NCI-H1092 (cell line): ENCODE measurements at regions not wholly inside any gene's neighbourhood (a gene's known extent, or its start where the extent isn't known, plus 50 kb on each side); places are given as distances from the start of the nearest gene placed in this dataset.

Experiments used
- DNase-seq: peaks from one replicate; lab custom pipeline; 2025; lab: John Stamatoyannopoulos, UW

DNA sequence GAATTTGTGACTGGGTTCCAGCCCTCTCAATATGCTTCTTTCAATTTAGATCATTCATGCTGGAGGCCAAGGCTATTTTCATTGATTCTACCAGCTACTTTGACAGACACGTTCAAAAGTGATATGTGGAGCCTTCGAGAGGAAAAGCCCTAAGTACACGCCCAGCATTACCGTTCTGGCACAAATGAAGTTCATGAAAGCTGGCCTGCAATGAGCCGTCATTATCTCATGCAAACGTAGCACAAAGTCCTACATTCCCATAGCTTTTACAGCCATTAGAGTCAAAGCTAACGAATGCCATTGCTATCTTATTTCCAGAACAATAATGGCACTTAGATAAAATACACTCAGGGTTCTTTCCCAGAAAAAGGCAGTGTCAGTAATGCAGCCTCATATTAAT, 1237.6 kb downstream of the EFNB2 start:
- no peak for DNase-seq

DNA sequence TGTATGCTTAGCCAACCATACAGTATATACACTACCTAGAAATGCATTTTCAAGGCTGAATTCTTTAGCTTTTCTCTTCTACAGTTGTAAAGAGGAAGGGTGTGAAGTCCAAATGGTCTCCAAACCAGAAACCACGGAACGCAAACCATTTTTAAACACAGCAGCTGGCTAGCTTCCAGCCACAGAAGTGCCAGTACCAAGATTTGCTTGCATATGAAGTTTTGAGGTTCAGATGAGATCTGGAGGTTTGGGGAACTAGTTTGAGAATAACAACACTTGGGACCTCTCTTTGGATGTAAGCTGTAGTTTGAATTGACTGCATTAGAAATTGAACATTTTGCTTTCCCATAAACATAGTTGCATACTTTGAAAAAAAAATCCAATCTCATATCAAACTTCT, 1243.5 kb downstream of the EFNB2 start:
- no peak for DNase-seq

DNA sequence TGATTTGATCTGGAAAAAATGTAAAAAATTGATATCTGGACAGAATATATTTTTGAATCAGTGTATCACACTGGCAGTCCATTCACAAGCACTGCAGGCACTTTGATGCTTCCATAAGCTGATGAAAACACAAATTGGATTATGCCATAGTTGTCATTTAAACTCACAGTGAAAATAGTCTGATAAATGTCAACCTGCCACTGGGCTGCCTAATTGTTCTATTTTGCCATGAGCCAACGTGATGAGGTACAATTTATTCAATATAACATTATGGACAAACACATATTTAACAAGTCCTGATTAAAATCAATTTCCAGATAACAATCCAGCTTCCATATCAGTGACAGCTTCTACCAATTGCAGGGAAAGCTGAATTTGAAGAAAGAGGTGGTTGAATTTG, 1244.9 kb downstream of the EFNB2 start:
- no peak for DNase-seq

DNA sequence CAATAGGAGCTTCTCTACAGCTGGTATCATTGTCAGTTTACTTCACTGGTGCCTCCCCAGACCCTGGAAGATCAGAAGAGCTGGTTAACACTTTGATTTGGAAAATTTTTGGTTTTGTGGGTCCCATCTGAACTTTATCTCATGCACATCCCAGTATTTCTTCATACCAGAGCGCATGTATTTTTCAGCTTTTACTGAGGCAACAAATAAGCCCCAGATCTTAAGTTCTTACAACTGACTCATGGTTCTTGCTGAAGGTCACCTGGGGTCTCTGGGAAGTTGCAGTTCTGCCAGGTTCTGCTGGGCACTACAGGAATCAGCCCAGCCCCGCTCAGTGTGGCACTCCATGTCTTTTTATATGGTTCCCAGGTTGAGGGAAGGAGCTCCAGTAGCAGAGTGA, 1249.9 kb downstream of the EFNB2 start:
- DNase-seq: no peak

DNA sequence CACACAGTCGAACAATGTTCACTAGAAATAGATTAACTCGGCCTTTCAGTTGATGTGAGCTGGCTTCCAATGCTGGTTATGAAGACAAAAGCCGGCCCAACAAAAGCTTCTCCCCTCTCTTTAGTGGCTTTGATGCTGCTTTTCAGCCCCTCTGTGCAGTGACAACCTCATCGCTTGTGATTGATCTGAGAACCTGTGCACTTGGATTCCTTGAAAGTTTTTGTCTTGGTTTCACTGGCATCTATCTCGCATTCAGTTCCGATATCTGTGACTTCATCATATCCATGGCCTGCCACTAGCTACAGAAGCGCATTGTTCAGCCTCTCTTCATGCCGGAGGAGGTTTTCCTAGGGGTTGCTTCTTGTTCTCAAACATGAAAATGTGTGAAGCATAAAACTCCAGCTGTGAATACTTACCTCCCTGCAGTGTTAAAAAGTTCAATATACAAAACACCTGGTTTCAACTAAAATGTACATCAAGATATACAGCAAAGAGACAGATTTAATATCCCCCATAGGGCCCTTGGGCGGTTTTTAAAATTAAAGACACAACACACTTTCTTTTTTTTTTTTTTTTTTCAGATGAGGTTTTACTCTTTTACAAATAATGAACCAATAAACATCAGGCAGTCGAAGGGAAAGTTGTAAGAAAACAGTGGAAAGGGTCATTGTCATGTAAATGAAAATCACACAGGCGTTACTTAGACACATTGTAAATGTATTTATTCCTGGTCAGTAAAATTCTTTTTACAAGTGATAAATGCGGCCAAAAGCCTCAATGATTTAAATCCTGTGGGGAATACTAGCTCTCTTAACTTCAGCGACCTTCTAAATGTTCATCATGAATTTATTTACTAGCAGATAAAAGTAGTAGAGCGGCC, 1252.8 kb downstream of the EFNB2 start:
- DNase-seq: no peak

DNA sequence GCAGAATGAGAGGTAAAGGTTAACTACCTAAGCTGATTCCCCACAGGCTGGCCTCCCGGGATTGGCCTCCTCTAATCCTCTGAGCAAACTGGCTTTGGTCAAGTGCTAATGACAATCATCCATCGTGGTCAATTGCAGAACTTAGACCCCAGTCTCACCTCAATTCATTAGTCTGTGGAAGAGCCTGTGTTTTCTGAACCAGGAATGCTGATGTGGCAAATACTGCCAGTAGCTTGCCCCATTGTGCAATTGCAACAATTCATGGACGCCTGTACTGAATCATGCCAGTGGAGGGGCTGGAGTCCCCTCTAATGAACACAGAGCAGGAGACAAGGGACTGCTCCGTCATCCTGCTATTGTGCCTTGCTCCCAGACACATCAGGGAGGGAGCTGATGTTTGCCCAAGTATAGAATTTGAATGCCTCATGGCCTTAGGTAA, 1256.5 kb downstream of the EFNB2 start:
- no peak for DNase-seq

DNA sequence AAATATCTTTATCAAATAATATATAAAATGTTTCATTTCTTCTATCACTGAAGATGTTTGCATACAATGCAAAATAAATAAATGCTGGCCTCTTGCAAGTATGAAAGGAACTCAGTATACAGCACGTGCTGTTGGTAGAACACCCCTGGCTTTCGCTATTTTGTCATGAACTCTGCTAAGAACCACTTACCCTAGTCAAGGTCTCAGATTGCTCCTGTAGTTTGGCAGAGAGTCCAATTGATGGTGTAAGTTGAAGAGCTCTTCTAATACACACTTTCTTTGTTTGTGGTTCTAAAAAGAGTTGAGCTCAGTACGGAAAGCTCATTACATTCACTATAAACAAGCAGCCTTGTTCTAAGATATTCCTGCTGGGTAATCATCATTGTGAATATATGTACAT, 1258.9 kb downstream of the EFNB2 start:
- no peak for DNase-seq

DNA sequence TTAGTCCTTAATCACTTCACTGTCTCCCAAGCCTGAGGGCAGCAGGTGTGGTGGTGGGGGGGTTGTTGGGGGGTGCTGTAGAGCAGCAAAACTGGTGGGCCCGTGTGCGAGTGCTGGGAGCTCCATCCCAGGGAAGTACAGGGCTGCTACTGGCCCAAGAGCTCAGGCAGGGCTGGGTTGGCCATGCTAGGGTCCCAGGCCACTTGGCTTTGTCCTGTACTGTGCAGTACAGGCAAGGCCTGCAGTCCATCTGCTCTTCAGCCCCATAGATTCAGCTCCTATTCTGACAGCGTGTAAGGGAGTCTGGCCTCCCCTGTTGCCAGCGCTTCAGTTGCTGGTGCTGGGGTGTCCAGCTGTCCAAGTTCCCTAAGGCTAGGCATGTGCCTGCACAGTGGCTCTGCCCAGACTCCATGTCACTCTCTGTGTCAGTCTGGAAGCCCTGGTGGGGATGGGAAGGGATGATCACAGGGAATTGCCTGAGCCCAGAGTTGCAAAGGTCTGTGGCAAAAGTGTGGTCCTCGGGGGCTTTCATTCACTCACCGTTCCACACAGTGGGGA, 1261.7 kb downstream of the EFNB2 start:
- no peak for DNase-seq

DNA sequence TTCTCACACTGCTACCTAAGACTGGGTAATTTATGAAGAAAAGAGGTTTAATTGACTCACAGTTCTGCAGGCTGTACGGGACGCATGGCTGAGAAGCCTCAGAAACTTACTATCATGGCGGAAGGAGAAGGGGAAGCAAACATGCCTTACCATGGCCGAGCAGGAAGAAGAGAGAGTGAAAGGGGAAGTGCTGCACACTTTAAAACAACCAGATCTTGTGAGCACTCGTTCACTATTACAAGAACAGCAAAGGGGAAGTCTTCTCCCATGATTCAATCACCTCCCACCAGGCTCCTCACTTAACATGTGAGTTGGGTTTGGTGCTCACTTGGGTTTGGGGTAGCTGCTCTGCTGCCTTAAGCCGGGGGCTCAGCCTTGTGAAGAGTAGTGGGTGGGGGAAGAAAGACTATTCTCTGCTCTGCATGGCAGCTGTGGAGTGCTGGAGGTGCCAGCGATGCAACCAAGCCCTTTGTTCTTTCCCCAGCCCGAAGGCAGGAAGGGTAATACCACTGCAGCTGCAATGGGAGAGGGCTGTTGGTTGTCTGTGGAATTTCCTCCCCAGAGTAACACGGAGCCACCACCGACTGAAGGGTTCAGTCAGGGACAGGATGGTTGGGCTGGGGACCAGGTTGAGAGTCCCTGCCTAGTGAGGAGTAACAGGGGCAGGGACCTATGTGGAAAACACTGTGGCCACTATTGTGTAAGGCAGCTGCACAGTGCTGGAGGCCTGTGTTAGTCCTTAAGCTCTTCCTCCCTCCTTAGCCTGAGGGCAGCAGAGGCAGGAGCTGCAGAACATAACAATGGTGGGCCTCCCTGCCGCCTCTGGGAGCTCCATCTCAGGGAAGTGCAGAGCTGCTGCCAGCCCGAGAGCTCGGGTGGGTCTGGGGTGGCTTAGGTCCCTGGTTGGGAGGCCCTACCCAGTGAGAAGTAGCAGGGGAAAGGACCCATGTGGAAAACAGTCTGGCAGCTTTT, 1262.5 kb downstream of the EFNB2 start:
- no peak for DNase-seq

DNA sequence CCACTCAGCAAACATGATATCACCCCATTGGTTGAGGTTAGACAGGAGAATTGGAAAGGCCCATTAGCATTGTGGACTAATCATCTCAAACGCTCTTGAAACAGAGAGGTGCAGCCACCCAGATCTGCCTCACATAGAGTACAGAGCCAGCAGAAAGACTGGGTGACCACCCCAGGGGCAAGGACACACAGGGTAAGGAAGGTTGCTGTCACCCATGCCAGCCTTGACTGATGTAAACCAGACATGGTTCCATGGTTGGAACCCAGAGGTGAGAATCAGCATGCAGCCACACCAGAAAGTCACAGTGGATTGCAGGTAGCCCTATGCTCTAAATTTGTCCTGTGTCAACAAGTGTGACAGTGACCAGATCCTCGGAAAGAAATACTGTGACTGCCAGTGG, 1268.8 kb downstream of the EFNB2 start:
- DNase-seq: no peak

DNA sequence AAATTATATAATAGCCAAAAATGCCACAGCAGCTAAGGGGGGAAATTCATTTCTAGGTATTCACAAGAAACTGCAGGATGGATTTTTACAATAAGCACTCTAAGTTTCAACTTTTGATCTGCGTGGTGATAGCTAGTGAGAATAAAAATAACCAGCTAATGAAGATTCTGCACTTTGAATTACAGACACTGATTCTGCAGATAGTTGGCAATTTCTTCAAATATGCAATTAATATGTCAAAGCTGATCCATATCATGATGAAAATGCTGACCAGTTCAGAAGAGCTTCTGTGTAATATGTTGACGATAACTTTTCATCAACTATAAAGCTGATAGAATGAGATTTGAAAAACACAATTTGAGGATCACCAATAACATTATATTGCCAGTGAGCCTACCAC, 1272.9 kb downstream of the EFNB2 start:
- no peak for DNase-seq

DNA sequence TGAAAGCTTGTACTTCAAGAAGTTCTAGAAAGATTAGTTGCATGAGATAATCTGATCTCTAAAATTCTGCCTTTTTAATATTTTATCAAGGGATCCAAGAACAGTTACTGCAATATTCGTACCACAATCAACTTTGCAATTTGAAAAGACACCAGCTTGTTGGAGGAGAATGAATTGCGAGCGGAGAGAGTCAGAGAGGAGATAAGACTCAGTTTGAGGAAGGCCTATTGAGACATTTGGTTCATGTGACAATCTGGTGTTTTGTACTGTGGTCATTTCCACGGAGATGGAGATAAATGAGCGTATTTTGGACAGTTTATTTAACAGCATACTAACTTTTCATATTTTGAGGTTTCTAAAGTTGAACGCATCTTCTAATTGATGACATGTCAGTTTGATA, 1276.0 kb downstream of the EFNB2 start:
- no peak for DNase-seq

DNA sequence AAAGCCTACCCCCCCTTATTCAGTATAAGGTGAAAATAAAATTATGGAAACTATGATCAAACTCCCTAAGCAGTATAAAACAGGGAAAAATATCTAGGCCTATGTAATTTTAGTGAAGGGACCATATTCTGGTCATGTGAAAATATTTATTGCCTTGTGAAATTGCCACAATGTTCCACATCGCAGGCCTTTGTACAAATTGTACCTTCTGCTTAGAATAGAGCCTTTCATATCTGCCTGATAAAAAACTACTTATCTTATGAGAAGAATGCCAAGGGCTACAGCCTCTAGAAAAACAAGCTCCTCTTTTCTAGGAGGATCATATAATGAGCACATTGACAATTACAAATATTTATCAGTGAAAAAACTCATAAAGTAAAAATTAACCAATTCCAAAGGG, 1280.0 kb downstream of the EFNB2 start:
- no peak for DNase-seq

DNA sequence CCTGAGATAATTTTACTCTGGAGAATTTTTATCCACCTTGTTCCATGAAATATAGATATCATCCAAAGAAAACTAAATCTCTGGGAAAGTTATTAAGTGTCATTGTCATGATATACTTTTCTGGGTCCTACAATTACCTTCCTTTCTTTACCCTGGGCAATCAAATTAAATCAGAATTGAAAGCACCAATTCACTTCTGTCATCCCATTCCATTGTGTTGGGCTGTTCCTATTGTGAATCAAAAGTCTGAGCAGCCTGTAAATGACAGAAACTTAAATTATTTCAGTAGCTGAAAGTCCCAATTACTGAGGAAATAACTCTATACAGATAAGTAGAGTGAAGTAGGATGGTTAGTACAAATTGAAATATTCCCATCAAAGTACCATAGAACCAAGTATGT, 1284.2 kb downstream of the EFNB2 start:
- DNase-seq: no peak

DNA sequence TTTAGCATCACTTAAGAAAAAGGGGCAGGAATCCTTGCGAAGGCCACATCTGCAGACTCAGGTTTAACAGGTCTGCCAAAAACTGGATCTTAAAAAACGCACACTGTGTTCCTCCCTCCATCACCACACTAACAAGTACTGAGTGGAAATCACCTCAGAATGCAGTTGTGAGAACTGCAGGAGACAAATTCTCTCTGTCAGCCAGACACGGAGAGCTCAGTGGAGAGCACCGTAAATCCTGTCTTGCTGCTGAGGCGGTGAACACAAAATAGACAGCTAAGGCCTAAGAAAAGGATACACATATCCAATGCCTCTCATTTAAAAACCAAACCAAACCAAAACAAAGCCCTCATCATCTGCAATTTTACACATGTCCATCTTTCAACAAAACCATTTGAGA, 1287.6 kb downstream of the EFNB2 start:
- DNase-seq: no peak

DNA sequence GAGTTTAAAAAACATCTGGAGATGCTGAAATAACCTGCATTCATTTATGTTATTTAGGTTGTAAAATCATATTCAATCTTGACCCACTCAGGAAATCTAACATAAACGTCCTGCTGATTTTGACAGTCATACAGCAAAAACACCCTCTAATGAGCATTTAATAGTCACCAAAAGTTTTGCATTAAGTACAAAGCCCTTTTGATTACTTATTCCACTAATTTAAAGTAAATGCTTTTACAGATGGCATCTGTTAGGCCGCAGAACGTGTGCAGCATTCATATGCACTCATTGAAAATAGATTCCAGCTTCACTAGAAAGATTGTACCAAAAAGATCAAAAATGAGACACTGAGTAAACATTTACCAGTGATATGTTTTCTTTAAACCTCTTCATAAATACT, 1295.1 kb downstream of the EFNB2 start:
- DNase-seq: no peak

DNA sequence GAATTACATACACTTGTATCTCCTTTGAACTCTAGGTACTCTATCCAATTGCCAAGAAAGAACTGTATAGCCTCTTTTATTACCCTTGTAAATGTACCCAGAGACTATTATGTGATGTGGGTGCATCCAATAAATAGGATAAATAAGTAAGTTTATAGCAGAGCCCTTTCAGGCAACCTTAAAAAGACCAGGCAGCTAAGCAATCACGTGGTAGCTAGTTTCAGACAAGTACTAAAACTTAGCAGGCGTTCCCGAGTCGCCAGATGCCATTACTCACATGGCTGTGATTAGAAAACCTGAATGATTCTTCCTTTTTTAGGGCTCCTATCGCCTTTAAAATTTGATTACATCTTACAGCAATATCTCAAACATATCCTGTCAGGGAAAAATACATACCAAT, 1303.0 kb downstream of the EFNB2 start:
- no peak for DNase-seq

DNA sequence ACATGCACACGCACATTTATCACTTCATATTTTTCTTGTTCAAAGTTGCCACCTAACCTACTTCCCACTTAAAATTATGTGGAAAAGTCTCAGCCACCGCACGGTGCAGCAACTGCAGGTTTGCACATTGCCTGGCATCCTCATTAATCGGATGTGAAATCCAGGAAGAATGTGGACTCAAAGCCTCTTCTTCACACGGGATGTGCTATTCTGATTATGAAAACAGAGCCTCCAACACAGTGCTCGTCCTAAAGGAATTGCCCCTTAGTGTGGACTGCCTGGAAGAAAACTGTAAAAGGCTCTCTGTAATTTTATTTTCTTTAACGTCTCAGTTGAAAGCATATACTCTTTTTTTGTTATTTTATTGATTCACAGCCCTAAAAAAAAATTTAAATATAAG, 1303.5 kb downstream of the EFNB2 start:
- DNase-seq: no peak

DNA sequence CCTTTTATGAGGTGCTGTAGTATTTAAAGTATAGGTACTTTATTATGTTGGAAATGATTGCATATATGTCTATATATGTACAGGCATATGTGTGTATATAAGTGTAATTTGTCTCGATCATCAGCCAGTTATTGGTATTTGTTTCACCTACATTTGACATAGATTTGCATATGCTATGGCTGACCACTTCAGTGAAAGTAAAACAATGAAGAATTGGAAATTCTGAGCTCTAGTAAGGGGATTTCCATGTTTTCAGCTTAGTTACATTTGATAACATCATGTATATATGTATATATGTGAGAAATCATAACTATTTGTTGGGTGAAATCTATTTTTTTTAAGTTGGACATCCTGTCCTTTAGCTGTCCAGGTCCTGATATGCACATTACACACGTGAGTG, 1303.9 kb downstream of the EFNB2 start:
- DNase-seq: no peak

DNA sequence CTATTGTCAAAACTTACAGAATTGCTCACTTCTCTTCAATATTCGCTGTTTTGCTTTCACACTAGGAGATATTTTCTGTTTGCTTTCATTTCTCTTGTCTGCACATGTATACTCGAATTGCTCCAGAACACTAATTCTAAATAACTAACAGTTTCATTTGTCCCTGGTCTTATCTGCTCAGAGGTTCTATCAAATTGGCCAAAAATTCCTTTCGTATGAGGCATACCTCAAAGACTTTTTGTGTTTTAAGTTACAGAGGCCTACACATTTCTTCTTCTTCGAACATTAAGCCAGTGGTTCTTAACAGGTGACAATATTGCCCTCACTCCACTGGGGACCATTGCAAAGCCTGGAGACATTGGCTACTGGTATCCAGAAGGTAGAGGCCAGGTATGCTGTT, 1314.6 kb downstream of the EFNB2 start:
- no peak for DNase-seq

DNA sequence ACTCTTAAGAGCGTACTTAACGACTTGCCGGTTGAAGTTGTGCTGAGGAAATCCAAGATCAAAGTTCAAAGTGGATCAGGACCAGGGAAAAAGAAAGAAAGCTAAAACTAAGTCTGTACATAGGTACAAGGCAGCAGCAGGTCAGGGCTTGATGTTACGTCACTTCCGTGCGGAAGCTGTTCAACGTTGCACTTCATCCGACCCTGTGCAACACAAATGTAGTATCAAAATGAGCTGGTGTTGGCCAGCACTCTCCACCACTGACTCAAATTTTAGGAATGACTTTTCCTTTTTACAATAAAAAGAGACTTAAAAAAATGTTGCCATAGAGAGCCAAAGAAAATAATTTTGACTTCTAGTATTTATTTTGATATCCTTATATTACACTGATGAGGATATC, 1315.4 kb downstream of the EFNB2 start:
- DNase-seq: no peak

DNA sequence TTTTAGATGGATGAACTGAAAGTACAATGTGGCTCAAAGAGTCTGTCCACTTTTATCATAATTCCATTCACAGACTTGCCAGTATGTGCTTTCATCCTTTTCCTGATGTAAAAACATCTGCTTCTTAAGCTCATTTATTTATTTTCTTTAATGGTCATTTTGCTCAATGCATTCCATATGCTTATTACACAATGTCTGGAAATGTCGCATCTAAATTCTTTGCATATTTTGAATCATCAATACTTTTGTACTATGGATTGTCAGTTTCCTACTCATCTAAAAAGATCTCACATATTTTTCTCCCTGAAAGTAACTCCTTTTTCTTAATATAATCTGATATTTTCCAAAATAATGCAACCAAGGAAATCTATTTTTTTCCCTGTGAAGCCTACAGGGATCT, 1315.8 kb downstream of the EFNB2 start:
- DNase-seq: no peak

DNA sequence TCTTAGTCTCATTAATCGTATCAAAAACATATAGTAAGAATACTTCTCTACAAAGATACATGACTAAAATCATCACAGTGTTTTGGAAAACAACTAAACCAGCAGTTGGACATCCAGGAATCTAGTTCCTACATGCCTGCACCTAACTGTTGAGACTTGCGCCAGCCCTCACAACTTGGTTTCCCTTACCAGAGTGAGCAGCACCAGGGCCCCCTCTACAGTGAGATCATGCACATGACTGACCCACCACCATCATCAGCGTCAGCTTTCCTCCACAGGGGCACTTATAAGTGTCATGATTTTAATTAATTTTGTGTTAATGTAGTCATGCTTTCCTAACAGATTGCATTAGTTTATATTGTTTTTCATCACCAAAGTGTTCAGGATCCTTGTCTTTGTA, 1322.0 kb downstream of the EFNB2 start:
- DNase-seq: no peak
